ENCODE measurements at regions not wholly inside any gene's neighbourhood (a gene's known extent, or its start where the extent isn't known, plus 50 kb on each side); places are given as distances from the start of the nearest gene placed in this dataset.

- no peak overlapping the region for H3K4me3 ChIP-seq (replicated peaks in 1 of 2; ENCODE audit: low read depth in 1 of 2, low read length in 2 of 2)
- no peak overlapping the region for H3K9ac ChIP-seq (ENCODE audit: low read length)
- TF ChIP-seq SRF (IDR thresholded peaks at IDR 0.05; ENCODE audit: low read depth), result no peak
- no peak overlapping the region for H3K4me2 ChIP-seq (ENCODE audit: low read length)
- no peaks in the 10 kb centered on the region for H3K4me1 ChIP-seq (ENCODE audit: control insufficient read depth in 1 of 2, insufficient read depth in 2 of 2, low read length in 2 of 2)
- POLR2A ChIA-PET, result no interaction called here
- no peaks in the 10 kb centered on the region for H3K27me3 ChIP-seq (ENCODE audit: insufficient read depth, low read length)
- H3K9me2 ChIP-seq (ENCODE audit: insufficient read depth), result 0 out of 2 replicates have a peak, but pooled peaks cover 3% of the 10 kb centered on the region
- ATAC-seq (no peak), DNase-seq (ENCODE audit: low read depth, low spot score) (no peak)
- CTCF ChIA-PET, result interaction anchor here (0.6 to 1.5 kb wide), 9 partner anchors 11 to 128 kb away, joined by 3 to 14 read pairs (median 4); no protein-coding TSS in a partner anchor
- no peak overlapping the region for H2AFZ ChIP-seq (ENCODE audit: low read depth, low read length, poor library complexity, severe bottlenecking)
- H3K36me3 ChIP-seq (ENCODE audit: control insufficient read depth in 1 of 2, insufficient read depth in 2 of 2, low read length in 2 of 2), result no peaks in the 10 kb centered on the region
- no peaks in the 10 kb centered on the region for H4K20me1 ChIP-seq (ENCODE audit: insufficient read depth)
- RAD21 ChIA-PET (ENCODE audit: low non-redundant PET in 1 of 2, low total read pairs in 2 of 2, uncharacterized antibody in 2 of 2, unreplicated experiment in 2 of 2), result interaction anchor here (0.6 to 1.3 kb wide), 3 partner anchors 54 to 202 kb away, joined by 3 to 10 read pairs (median 7); no protein-coding TSS in a partner anchor
- H3K27ac ChIP-seq (ENCODE audit: low read depth, low read length), result no peak overlapping the region
- no TSS peak for BruUV-seq (replicated peaks)
- H3K79me2 ChIP-seq (ENCODE audit: insufficient read depth, low read length), result no peaks in the 10 kb centered on the region
- intact Hi-C loops (cut with micrococcal nuclease), result no loop called here
- no peaks in the 10 kb centered on the region for H3K9me3 ChIP-seq (ENCODE audit: control insufficient read depth in 1 of 2, insufficient read depth in 1 of 2, low read depth in 1 of 2, low read length in 2 of 2)
Measured at GRCh38 chr1:182196897-182197870, 135.7 kb upstream of the ZNF648 start.

- intact Hi-C loops (cut with micrococcal nuclease), result no loop called here
- TF ChIP-seq SRF (IDR thresholded peaks at IDR 0.05; ENCODE audit: low read depth), result no peak
- no peak for TF ChIP-seq TCF7L2 (IDR thresholded peaks at IDR 0.05; ENCODE audit: borderline replicate concordance, extremely low read depth, insufficient read depth, insufficient read length)
- no peak for TF ChIP-seq EZH2phosphoT487 (IDR thresholded peaks at IDR 0.05; ENCODE audit: borderline replicate concordance)
- no peak for TF ChIP-seq ATF3 (IDR thresholded peaks at IDR 0.05)
- TF ChIP-seq SP1 (IDR thresholded peaks at IDR 0.05; ENCODE audit: low read depth), result no peak
- no peak for TF ChIP-seq JUND (IDR thresholded peaks at IDR 0.05)
- TF ChIP-seq ZBTB33 (IDR thresholded peaks at IDR 0.05; ENCODE audit: extremely low read depth, insufficient replicate concordance, low read length), result no peak
- no peak for TF ChIP-seq YY1 (IDR thresholded peaks at IDR 0.05; ENCODE audit: extremely low read depth, insufficient replicate concordance, low read depth, low read length)
- TF ChIP-seq ZFX (IDR thresholded peaks at IDR 0.05), result no peak
- no peak for TF ChIP-seq POLR2A (IDR thresholded peaks at IDR 0.05; ENCODE audit: borderline replicate concordance, extremely low read depth, insufficient read depth, insufficient read length)
- TF ChIP-seq ELF1 (IDR thresholded peaks at IDR 0.05; ENCODE audit: borderline replicate concordance, low read depth), result no peak
- TF ChIP-seq ZNF274 (IDR thresholded peaks at IDR 0.05; ENCODE audit: low read depth, low read length), result no peak
- TF ChIP-seq EZH2 (IDR thresholded peaks at IDR 0.05), result no peak
- no peak for TF ChIP-seq FOSL1 (IDR thresholded peaks at IDR 0.05; ENCODE audit: low read depth)
- no peak for TF ChIP-seq SIN3A (IDR thresholded peaks at IDR 0.05; ENCODE audit: low read depth)
- no peak for TF ChIP-seq EGR1 (IDR thresholded peaks at IDR 0.05; ENCODE audit: low read depth)
- TF ChIP-seq CEBPB (IDR thresholded peaks at IDR 0.05; ENCODE audit: low read depth), result no peak
- DNase-seq (ENCODE audit: low read depth, low spot score) (no peak), ATAC-seq (no peak)
- Histone ChIP-seq H3K27ac (ENCODE audit: low read depth, low read length) (no peak overlapping the region), H3K9me2 (ENCODE audit: insufficient read depth) (0 out of 2 replicates have a peak, but pooled peaks cover 3% of the 10 kb centered on the region), H3K27me3 (ENCODE audit: insufficient read depth, low read length) (no peaks in the 10 kb centered on the region), H3K4me3 (replicated peaks in 1 of 2; ENCODE audit: low read depth in 1 of 2, low read length in 2 of 2) (no peak overlapping the region), H2AFZ (ENCODE audit: low read depth, low read length, poor library complexity, severe bottlenecking) (no peak overlapping the region), H3K4me2 (ENCODE audit: low read length) (no peak overlapping the region), H4K20me1 (ENCODE audit: insufficient read depth) (no peaks in the 10 kb centered on the region), H3K4me1 (ENCODE audit: control insufficient read depth in 1 of 2, insufficient read depth in 2 of 2, low read length in 2 of 2) (no peaks in the 10 kb centered on the region), H3K9ac (ENCODE audit: low read length) (no peak overlapping the region), H3K79me2 (ENCODE audit: insufficient read depth, low read length) (no peaks in the 10 kb centered on the region), H3K9me3 (ENCODE audit: control insufficient read depth in 1 of 2, insufficient read depth in 1 of 2, low read depth in 1 of 2, low read length in 2 of 2) (no peaks in the 10 kb centered on the region), H3K36me3 (ENCODE audit: control insufficient read depth in 1 of 2, insufficient read depth in 2 of 2, low read length in 2 of 2) (no peaks in the 10 kb centered on the region)
- ChIA-PET RAD21 (ENCODE audit: low non-redundant PET in 1 of 2, low total read pairs in 2 of 2, uncharacterized antibody in 2 of 2, unreplicated experiment in 2 of 2) (no interaction called here), CTCF (interaction anchor here (1.3 kb wide), 1 partner anchor 115 kb away, joined by 4 read pairs; no protein-coding TSS in a partner anchor), POLR2A (no interaction called here)
- no TSS peak for BruUV-seq (replicated peaks)
Measured at GRCh38 chr1:182195733-182196132, 134.2 kb upstream of the ZNF648 start.

All from HCT116 (cell line).